ENCODE measurements at regions not wholly inside any gene's neighbourhood (a gene's known extent, or its start where the extent isn't known, plus 50 kb on each side); places are given as distances from the start of the nearest gene placed in this dataset.

DNA sequence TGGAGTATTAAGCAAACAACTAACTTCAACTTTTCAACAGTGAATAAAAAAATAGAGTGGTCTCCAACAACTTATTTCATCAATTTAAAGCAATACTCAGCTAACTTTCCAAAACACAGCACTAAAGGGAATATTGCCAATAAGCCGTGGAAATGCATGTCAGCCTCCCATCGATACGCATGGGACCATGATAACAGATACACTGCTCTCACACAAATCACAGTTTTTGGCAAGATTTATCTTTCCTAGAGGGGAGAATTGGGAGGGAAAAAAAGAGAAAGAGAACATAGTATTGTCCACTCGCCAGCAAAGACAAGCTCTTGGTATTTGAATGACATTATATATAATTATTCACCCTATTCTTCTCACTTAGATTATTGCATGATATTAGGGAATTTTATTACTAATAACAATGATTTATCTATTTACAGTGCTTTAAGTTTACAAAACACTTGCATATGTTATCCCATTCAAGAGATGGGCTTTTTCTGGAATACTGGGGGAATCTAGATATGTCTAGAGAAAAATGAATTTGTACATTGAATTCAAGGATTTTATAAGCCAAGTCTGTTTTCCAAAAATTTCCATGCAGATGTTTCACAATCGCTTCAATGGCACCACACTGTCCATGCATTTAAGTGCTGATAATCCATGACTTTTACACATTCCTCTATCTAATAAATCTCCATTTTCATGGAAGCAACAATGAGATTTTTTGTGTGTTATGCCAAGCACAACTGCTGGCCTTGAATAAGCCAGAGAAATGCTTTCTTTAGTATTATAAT lies 194.0 kb upstream of the MGMT start:
- 77 to 85% (median 79%) methylated on average over 5 of the region's 5 CpGs for WGBS, 4 donors
- Histone ChIP-seq H3K9me3 (peaks cover 0 to 4% (median 0%) of the 10 kb centered on the region in 12 donors), H3K27ac (no peak overlapping the region), H3K4me3 (no peak overlapping the region), H3K27me3 (no peaks in the 10 kb centered on the region), H3K4me1 (peaks cover 0 to 9% (median 0%) of the 10 kb centered on the region in 12 donors), H3K36me3 (no peaks in the 10 kb centered on the region)
- TF ChIP-seq, protein P1, sequence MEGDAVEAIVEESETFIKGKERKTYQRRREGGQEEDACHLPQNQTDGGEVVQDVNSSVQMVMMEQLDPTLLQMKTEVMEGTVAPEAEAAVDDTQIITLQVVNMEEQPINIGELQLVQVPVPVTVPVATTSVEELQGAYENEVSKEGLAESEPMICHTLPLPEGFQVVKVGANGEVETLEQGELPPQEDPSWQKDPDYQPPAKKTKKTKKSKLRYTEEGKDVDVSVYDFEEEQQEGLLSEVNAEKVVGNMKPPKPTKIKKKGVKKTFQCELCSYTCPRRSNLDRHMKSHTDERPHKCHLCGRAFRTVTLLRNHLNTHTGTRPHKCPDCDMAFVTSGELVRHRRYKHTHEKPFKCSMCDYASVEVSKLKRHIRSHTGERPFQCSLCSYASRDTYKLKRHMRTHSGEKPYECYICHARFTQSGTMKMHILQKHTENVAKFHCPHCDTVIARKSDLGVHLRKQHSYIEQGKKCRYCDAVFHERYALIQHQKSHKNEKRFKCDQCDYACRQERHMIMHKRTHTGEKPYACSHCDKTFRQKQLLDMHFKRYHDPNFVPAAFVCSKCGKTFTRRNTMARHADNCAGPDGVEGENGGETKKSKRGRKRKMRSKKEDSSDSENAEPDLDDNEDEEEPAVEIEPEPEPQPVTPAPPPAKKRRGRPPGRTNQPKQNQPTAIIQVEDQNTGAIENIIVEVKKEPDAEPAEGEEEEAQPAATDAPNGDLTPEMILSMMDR (IDR thresholded peaks at IDR 0.05) = no peak
- TF ChIP-seq POLR2A (IDR thresholded peaks at IDR 0.05) = no peak
- ATAC-seq (no peak), DNase-seq (no peak)
- intact Hi-C loops (cut with DNase I) = loop anchor here in 1 of 10 donors (10.0 kb wide), 1 partner anchor 702 kb away; no protein-coding TSS in a partner anchor

DNA sequence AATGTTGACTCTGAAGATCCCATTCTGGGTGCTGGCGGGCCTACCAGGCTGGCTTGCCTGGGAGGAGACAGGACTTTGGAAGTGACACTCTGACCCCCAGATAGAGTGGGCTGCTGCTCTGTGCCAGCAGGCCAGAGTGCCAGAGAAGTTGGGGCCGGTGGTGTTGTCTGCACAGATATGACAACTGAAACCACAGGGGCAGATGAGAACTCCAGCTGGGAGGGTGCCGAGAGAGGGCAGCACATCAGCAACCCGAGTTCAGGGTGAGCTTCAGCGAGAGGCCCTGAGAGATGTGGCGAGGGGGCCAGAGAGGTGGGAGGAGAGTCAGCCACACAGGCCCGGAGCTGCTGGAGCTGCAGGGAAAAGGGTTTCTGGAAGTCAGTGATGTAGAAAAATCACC lies 193.2 kb upstream of the MGMT start:
- H3K27me3 ChIP-seq = no peaks in the 10 kb centered on the region
- H3K36me3 ChIP-seq = no peaks in the 10 kb centered on the region
- peaks cover 0 to 3% (median 0%) of the 10 kb centered on the region in 12 donors for H3K9me3 ChIP-seq
- intact Hi-C loops (cut with DNase I) = loop anchor here in 1 of 10 donors (10.0 kb wide), 1 partner anchor 701 kb away; no protein-coding TSS in a partner anchor
- TF ChIP-seq, protein P1 (IDR thresholded peaks at IDR 0.05) = no peak
- no peak for TF ChIP-seq POLR2A (IDR thresholded peaks at IDR 0.05)
- H3K27ac ChIP-seq = no peak overlapping the region
- no peak overlapping the region for H3K4me3 ChIP-seq
- DNase-seq = no peak
- ATAC-seq = no peak
- peaks cover 0 to 9% (median 0%) of the 10 kb centered on the region in 12 donors for H3K4me1 ChIP-seq
- WGBS, 4 donors = 78 to 92% (median 85%) methylated on average over 7 of the region's 7 CpGs

DNA sequence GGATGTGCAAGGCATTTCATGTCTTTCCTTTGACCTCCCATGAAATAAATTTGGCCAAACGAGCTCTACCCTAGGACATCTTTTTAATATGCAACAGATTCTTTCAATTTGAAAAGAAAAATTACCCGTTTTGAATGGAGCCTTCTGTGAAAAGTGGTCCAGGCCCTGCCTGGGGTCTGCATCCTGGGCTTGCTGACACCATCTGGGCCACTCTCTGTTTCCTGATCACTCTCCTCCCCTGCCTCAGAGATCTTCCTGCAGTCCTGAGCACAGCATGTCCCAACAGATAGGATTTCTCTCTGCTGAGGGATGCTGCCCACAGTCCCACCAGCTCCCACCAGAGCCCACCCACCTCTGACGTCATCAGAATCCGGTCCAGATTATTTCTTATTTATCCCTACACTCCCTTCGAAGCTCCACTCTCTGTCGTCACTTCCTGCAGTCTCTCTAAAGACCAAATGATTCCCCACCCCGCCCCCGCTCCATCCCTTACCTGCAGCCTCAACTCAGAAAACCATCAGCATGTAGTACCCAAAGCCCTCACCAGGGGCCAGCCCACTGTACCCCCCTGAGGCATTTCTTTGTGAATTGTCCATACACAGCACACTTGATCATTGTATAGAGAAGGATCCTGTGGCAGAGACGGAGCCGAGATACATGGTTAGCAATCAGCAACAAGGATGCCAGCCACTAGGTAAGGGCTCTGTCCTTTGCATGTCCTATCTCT lies 192.1 kb upstream of the MGMT start:
- H3K27ac ChIP-seq = no peak overlapping the region
- no peaks in the 10 kb centered on the region for H3K27me3 ChIP-seq
- H3K36me3 ChIP-seq = no peaks in the 10 kb centered on the region
- 71 to 79% (median 73%) methylated on average over 10 of the region's 10 CpGs for WGBS, 4 donors
- no peak overlapping the region for H3K4me3 ChIP-seq
- intact Hi-C loops (cut with DNase I) = loop anchor here in 1 of 10 donors (10.0 kb wide), 1 partner anchor 700 kb away; no protein-coding TSS in a partner anchor
- H3K9me3 ChIP-seq = no peaks in the 10 kb centered on the region
- peaks cover 0 to 14% (median 0%) of the 10 kb centered on the region in 12 donors for H3K4me1 ChIP-seq
- DNase-seq (no peak), ATAC-seq (no peak)
- TF ChIP-seq, protein P1 (IDR thresholded peaks at IDR 0.05) = no peak
- no peak for TF ChIP-seq POLR2A (IDR thresholded peaks at IDR 0.05)

DNA sequence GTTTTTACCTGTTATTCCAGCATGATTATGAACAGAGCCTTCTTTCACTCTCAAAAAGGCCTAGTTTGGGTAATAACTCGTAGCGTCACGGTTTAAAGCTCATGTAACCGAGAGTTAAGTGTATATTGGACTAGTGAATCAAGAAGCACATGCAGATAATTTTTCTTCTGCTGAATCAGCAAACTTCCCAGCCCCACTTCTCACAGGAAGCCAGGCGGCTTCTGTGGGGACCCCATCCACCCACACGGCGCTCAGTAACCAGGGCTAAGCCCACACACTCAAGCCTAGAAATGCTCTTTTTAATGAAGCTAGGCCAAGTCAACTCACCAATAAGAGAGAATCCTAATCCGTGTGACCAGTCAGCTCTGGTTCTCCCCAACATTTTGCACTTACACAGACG lies 191.2 kb upstream of the MGMT start:
- Histone ChIP-seq H3K4me1 (peaks cover 0 to 18% (median 0%) of the 10 kb centered on the region in 12 donors), H3K4me3 (no peak overlapping the region), H3K36me3 (no peaks in the 10 kb centered on the region), H3K27me3 (peaks cover 0 to 4% (median 0%) of the 10 kb centered on the region in 9 donors), H3K9me3 (no peaks in the 10 kb centered on the region), H3K27ac (no peak overlapping the region)
- DNase-seq (no peak), ATAC-seq (no peak)
- WGBS, 4 donors = 87 to 93% (median 90%) methylated on average over 9 of the region's 9 CpGs
- intact Hi-C loops (cut with DNase I) = loop anchor here in 1 of 10 donors (10.0 kb wide), 1 partner anchor 699 kb away; no protein-coding TSS in a partner anchor
- no peak for TF ChIP-seq POLR2A (IDR thresholded peaks at IDR 0.05)
- TF ChIP-seq, protein P1 (IDR thresholded peaks at IDR 0.05) = no peak
